ENCODE measurements at regions not wholly inside any gene's neighbourhood (a gene's known extent, or its start where the extent isn't known, plus 50 kb on each side); places are given as distances from the start of the nearest gene placed in this dataset.

GRCh38 chr5:68419081-68419636 lies 203.6 kb downstream of the PIK3R1 start:
- Histone ChIP-seq H3K27me3 (ENCODE audit: insufficient read depth, low read length, poor library complexity) (no peaks in the 10 kb centered on the region), H4K5ac (ENCODE audit: low read length) (no peak overlapping the region), H3K36me3 (ENCODE audit: control insufficient read depth, insufficient read depth, low read length) (no peaks in the 10 kb centered on the region), H2BK120ac (ENCODE audit: low read depth, low read length) (no peak overlapping the region), H3K27ac (ENCODE audit: low read depth, low read length) (no peak overlapping the region), H2AK5ac (ENCODE audit: low read length) (no peak overlapping the region), H3K23ac (ENCODE audit: low read length) (no peak overlapping the region), H3K9ac (ENCODE audit: low read length) (no peak overlapping the region), H4K8ac (ENCODE audit: low read depth, low read length) (no peak overlapping the region), H3K56ac (ENCODE audit: low read length) (no peak overlapping the region), H2BK15ac (replicated peaks; ENCODE audit: low read depth) (no peak overlapping the region), H3K18ac (ENCODE audit: low read length) (no peak overlapping the region), H3K4me3 (ENCODE audit: low read length) (no peak overlapping the region), H3K4me1 (ENCODE audit: control insufficient read depth, low read depth, low read length) (no peaks in the 10 kb centered on the region), H3K4me2 (ENCODE audit: low read length) (no peak overlapping the region), H3K79me2 (ENCODE audit: control insufficient read depth, insufficient read depth, low read length) (no peaks in the 10 kb centered on the region), H3K4ac (ENCODE audit: low read depth, low read length) (no peak overlapping the region), H2BK5ac (ENCODE audit: low read length) (no peak overlapping the region), H3K79me1 (ENCODE audit: low read length) (no peaks in the 10 kb centered on the region)
- no CpG with 5 or more reads among the region's 4 CpGs for WGBS (ENCODE audit: extremely low coverage, insufficient coverage, low lambda C conversion rate)
- DNase-seq, result no peak

- no peak overlapping the region for H3K27ac ChIP-seq (ENCODE audit: low read depth, low read length)
- H4K8ac ChIP-seq (ENCODE audit: low read depth, low read length), result no peak overlapping the region
- H2BK5ac ChIP-seq (ENCODE audit: low read length), result no peak overlapping the region
- peak overlapping the region; percentile 11 for H3K56ac ChIP-seq (ENCODE audit: low read length)
- no peaks in the 10 kb centered on the region for H3K4me1 ChIP-seq (ENCODE audit: control insufficient read depth, low read depth, low read length)
- H3K27me3 ChIP-seq (ENCODE audit: insufficient read depth, low read length, poor library complexity), result no peaks in the 10 kb centered on the region
- no peak overlapping the region for H2BK15ac ChIP-seq (replicated peaks; ENCODE audit: low read depth)
- WGBS (ENCODE audit: extremely low coverage, insufficient coverage, low lambda C conversion rate), result no CpG with 5 or more reads among the region's 8 CpGs
- H3K18ac ChIP-seq (ENCODE audit: low read length), result no peak overlapping the region
- H2AK5ac ChIP-seq (ENCODE audit: low read length), result no peak overlapping the region
- peak overlapping the region; percentile 21 for H3K4ac ChIP-seq (ENCODE audit: low read depth, low read length)
- no peaks in the 10 kb centered on the region for H3K79me2 ChIP-seq (ENCODE audit: control insufficient read depth, insufficient read depth, low read length)
- H3K4me3 ChIP-seq (ENCODE audit: low read length), result no peak overlapping the region
- no peaks in the 10 kb centered on the region for H3K36me3 ChIP-seq (ENCODE audit: control insufficient read depth, insufficient read depth, low read length)
- no peak overlapping the region for H3K9ac ChIP-seq (ENCODE audit: low read length)
- H4K5ac ChIP-seq (ENCODE audit: low read length), result no peak overlapping the region
- H3K23ac ChIP-seq (ENCODE audit: low read length), result no peak overlapping the region
- H2BK120ac ChIP-seq (ENCODE audit: low read depth, low read length), result no peak overlapping the region
- no peaks in the 10 kb centered on the region for H3K79me1 ChIP-seq (ENCODE audit: low read length)
- no peak for DNase-seq
- H3K4me2 ChIP-seq (ENCODE audit: low read length), result no peak overlapping the region
Observed at GRCh38 chr5:68419637-68420452, 204.3 kb downstream of the PIK3R1 start.

GRCh38 chr5:68420476-68421344 lies 205.2 kb downstream of the PIK3R1 start:
- Histone ChIP-seq H3K36me3 (ENCODE audit: control insufficient read depth, insufficient read depth, low read length) (no peaks in the 10 kb centered on the region), H3K56ac (ENCODE audit: low read length) (no peak overlapping the region), H3K4me3 (ENCODE audit: low read length) (no peak overlapping the region), H3K23ac (ENCODE audit: low read length) (no peak overlapping the region), H3K27ac (ENCODE audit: low read depth, low read length) (no peak overlapping the region), H3K18ac (ENCODE audit: low read length) (no peak overlapping the region), H3K4ac (ENCODE audit: low read depth, low read length) (no peak overlapping the region), H2BK120ac (ENCODE audit: low read depth, low read length) (no peak overlapping the region), H2BK5ac (ENCODE audit: low read length) (no peak overlapping the region), H2BK15ac (replicated peaks; ENCODE audit: low read depth) (no peak overlapping the region), H3K79me2 (ENCODE audit: control insufficient read depth, insufficient read depth, low read length) (no peaks in the 10 kb centered on the region), H3K9ac (ENCODE audit: low read length) (no peak overlapping the region), H4K8ac (ENCODE audit: low read depth, low read length) (no peak overlapping the region), H4K5ac (ENCODE audit: low read length) (no peak overlapping the region), H3K4me1 (ENCODE audit: control insufficient read depth, low read depth, low read length) (no peaks in the 10 kb centered on the region), H2AK5ac (ENCODE audit: low read length) (no peak overlapping the region), H3K79me1 (ENCODE audit: low read length) (no peaks in the 10 kb centered on the region), H3K27me3 (ENCODE audit: insufficient read depth, low read length, poor library complexity) (no peaks in the 10 kb centered on the region), H3K4me2 (ENCODE audit: low read length) (no peak overlapping the region)
- no CpG with 5 or more reads among the region's 10 CpGs for WGBS (ENCODE audit: extremely low coverage, insufficient coverage, low lambda C conversion rate)
- no peak for DNase-seq

- Histone ChIP-seq H2BK120ac (ENCODE audit: low read depth, low read length) (no peak overlapping the region), H4K5ac (ENCODE audit: low read length) (no peak overlapping the region), H3K27me3 (ENCODE audit: insufficient read depth, low read length, poor library complexity) (no peaks in the 10 kb centered on the region), H3K23ac (ENCODE audit: low read length) (no peak overlapping the region), H2BK5ac (ENCODE audit: low read length) (no peak overlapping the region), H3K79me2 (ENCODE audit: control insufficient read depth, insufficient read depth, low read length) (no peaks in the 10 kb centered on the region), H3K4me1 (ENCODE audit: control insufficient read depth, low read depth, low read length) (no peaks in the 10 kb centered on the region), H3K36me3 (ENCODE audit: control insufficient read depth, insufficient read depth, low read length) (no peaks in the 10 kb centered on the region), H2BK15ac (replicated peaks; ENCODE audit: low read depth) (no peak overlapping the region), H2AK5ac (ENCODE audit: low read length) (no peak overlapping the region), H3K4me3 (ENCODE audit: low read length) (no peak overlapping the region), H3K79me1 (ENCODE audit: low read length) (no peaks in the 10 kb centered on the region), H3K18ac (ENCODE audit: low read length) (no peak overlapping the region), H3K27ac (ENCODE audit: low read depth, low read length) (no peak overlapping the region), H4K8ac (ENCODE audit: low read depth, low read length) (no peak overlapping the region), H3K56ac (ENCODE audit: low read length) (no peak overlapping the region), H3K4me2 (ENCODE audit: low read length) (no peak overlapping the region), H3K4ac (ENCODE audit: low read depth, low read length) (no peak overlapping the region), H3K9ac (ENCODE audit: low read length) (no peak overlapping the region)
- no peak for DNase-seq
- WGBS (ENCODE audit: extremely low coverage, insufficient coverage, low lambda C conversion rate), result no CpG with 5 or more reads among the region's 9 CpGs
Observed at GRCh38 chr5:68421485-68422220, 206.1 kb downstream of the PIK3R1 start.

- Histone ChIP-seq H3K56ac (ENCODE audit: low read length) (no peak overlapping the region), H2BK5ac (ENCODE audit: low read length) (no peak overlapping the region), H3K4me3 (ENCODE audit: low read length) (no peak overlapping the region), H3K4me1 (ENCODE audit: control insufficient read depth, low read depth, low read length) (no peaks in the 10 kb centered on the region), H3K18ac (ENCODE audit: low read length) (no peak overlapping the region), H3K27ac (ENCODE audit: low read depth, low read length) (no peak overlapping the region), H2BK120ac (ENCODE audit: low read depth, low read length) (no peak overlapping the region), H3K79me2 (ENCODE audit: control insufficient read depth, insufficient read depth, low read length) (no peaks in the 10 kb centered on the region), H3K36me3 (ENCODE audit: control insufficient read depth, insufficient read depth, low read length) (no peaks in the 10 kb centered on the region), H3K4ac (ENCODE audit: low read depth, low read length) (no peak overlapping the region), H4K8ac (ENCODE audit: low read depth, low read length) (no peak overlapping the region), H4K5ac (ENCODE audit: low read length) (no peak overlapping the region), H3K4me2 (ENCODE audit: low read length) (no peak overlapping the region), H3K27me3 (ENCODE audit: insufficient read depth, low read length, poor library complexity) (no peaks in the 10 kb centered on the region), H3K9ac (ENCODE audit: low read length) (no peak overlapping the region), H3K79me1 (ENCODE audit: low read length) (no peaks in the 10 kb centered on the region), H3K23ac (ENCODE audit: low read length) (no peak overlapping the region), H2BK15ac (replicated peaks; ENCODE audit: low read depth) (no peak overlapping the region), H2AK5ac (ENCODE audit: low read length) (no peak overlapping the region)
- no CpG with 5 or more reads among the region's 6 CpGs for WGBS (ENCODE audit: extremely low coverage, insufficient coverage, low lambda C conversion rate)
- no peak for DNase-seq
Observed at GRCh38 chr5:68423154-68423811, 207.7 kb downstream of the PIK3R1 start.

Data from mesendoderm (in vitro differentiated cells).